HG02943 (cell line): ENCODE measurements at regions not wholly inside any gene's neighbourhood (a gene's known extent, or its start where the extent isn't known, plus 50 kb on each side); places are given as distances from the start of the nearest gene placed in this dataset.
"Not testable (repeated sequence)": the region's sequence is repeated elsewhere in the genome, so short reads cannot be mapped to it uniquely, and the experiment has no call there.

Source experiments
- ATAC-seq: cut with Tn5 transposase; IDR thresholded peaks from one replicate; pipeline ENCODE4 v1.9.1; 2021; ENCODE audit warnings: mild to moderate bottlenecking, low read depth, moderate library complexity; ENCODE audit not compliant: unreplicated experiment

DNA sequence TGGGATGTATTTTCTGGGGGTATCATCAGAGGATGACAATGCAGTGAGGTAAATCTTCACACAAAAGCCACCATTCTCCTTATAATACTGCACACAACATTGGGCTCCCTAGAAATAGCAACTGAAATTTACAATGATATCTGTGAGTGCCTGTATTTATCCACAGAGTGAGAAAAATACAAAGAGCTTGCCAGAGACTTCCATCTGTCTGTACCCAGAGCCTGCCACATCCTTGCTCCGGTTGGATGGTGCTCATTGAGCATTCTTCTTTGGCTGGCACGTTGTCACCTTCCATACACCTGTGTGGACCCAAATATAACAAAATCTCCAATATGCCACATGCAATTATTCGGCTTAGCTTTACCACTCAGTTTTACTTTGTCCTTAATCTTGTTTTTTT lies 189.5 kb upstream of the UFM1 start:
- no peak for ATAC-seq

DNA sequence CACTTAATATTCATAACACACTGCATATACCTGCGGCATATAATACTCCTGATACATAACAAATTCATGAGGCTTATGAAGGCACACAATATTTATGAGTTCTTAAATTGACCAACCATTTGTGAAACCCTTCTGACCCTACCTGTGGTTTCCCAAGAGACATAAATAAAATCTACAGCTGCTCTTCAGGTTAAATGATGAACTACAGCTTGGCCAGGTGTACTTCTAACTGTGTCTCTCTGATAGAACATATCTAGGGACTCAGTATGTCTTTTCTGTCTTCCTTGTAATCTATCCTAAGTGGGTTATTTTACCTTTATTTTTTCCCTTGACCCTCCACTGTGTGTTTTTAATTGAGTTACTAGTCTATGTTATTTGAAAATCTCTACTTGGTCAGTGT lies 189.9 kb upstream of the UFM1 start:
- no peak for ATAC-seq

DNA sequence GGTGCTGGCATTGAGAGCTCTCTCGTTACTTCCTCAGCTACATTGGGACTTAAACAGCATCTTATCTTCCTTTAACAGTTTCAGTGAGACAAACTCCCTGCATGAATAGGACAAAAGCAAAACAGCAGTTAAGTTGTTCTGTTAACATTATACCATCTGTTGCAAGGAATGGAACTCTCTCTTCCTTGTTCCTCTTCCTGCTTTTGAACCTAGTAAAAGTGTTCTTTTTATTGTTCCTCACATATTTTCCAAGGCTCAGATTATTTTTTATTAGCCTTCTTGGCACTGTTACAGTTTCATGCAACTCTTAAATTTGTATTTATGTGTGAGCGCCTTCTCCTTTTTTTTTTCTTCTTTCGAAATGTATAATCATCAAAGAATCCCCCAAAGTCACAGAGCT lies 202.6 kb upstream of the UFM1 start:
- ATAC-seq: no peak

DNA sequence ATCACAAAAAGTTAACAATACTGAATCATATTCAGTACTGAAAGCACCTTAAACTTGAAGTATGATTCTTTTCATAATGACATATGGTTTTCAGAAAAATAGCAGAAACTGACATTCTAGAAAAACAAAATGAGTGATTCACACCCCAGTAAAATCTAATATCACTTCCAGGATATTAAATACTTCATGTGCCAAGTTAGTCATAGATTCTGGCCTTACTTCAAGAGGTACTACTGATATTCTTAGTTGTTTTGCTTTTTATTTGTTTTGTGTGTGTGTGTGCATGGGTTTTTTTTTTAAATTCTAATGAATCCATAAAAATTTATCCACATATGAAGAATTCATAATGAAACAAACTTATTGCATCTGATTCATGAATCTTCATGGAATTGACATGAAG lies 207.9 kb upstream of the UFM1 start:
- no peak for ATAC-seq

DNA sequence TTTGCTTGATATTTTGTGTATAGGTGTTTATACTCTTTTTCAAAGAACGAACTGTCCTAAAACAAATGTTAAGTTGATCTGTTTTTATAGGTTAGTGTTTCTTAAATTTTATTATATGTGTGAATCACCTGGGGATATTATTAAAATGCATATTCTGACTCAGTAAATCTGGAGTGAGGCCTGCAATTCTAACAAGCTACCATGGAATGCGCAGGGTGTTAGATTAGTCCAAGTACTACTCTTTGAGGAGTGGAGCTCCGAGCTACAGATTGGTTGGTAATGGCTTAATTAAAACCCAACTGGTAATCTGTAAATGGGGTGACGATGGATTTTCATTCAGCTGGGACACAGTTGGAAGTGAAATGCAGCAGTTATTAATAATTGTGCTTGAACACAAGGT lies 214.1 kb upstream of the UFM1 start:
- no peak for ATAC-seq

DNA sequence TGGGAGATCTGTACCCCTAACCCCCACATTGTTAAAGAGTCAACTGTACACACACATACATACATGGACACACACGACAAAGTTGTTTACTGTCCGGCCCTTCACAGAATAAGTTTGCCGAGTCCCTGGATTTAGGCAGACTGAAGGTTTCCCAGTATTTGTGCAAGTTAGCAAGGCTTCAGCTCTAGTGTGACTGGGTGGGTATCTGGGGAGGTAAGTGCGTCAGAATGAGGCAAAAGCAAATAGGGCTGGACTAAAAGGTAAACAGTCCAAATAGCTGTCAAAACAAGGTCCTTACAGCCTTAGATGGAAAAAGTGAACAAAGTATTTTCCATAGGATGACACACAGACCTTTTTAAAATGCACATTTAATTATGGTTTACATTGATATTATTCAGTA lies 228.4 kb upstream of the UFM1 start:
- no peak for ATAC-seq

DNA sequence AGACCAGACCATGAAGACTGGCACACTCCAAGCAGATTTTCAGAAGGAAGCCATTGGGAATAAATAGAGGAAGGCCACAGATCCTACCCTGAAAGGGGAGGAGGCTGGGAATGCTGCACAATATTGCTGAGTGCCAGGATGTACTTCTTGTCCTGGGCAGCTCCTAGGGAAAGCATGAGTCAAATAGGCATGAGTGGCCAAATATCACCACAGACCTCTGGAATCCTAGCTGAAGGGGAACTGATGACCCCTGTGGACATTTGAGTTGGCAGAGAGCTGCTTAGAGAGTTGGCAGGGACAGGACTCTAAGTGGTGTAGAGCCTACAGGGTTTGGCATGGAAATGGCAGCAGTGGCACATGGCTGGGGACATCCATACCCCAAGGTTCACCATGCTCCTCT lies 234.3 kb upstream of the TRPC4 start:
- no peak for ATAC-seq

DNA sequence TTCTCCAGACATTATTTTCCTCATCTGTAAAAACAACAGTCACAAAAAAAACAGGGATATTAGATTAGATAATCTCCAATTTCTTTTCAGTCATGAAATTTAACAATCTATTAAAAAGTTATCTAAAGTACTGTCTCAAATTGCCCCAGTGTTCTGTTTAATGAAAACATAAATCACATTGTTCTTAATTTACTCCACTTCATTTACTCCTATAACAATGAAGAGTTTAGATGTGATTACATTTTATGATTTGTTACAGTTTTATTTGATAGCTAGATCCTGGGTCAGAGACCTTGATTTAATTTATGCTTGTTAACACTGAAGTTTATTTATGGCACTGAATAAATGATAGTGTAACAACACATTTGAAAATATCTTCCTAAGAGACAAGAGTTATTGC lies 230.2 kb upstream of the TRPC4 start:
- ATAC-seq: no peak

DNA sequence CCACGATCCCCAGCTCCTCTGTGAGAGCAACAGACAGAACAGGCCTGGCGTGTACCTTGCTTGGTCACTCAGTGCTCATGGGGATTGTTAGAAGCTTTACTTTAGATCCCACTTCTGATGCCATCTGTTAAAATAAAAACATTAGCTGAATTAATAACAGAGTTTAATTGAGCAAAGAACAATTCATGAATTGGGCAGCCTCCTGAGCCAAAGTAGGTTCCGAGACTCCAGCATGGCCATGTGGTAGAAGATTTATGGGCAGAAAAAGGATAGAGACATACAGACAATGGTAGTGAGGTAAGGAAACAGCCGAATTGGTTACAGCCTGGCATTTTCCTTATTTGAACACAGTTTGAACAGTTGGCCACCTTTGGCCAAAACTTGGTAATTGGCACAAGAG lies 223.9 kb upstream of the TRPC4 start:
- ATAC-seq: no peak

DNA sequence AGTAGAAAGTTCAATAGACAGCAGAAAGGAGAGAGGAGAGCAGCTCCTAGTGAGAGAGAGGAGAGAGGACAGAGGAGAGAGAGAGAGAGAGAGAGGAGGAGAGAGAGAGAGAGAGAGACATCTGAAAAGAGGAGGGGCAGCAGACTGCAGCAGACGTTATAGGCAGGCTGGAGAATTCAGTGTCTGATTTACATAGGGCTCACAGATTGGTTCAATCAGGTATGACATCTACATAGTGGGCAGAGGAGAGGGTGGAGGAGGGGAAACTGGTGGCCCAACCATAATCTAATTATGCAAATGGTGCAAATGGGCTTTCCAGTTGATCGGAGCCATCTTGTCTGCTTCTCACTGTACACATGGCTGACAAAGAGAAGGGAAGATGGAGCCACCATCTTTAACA lies 221.3 kb upstream of the TRPC4 start:
- no peak for ATAC-seq

DNA sequence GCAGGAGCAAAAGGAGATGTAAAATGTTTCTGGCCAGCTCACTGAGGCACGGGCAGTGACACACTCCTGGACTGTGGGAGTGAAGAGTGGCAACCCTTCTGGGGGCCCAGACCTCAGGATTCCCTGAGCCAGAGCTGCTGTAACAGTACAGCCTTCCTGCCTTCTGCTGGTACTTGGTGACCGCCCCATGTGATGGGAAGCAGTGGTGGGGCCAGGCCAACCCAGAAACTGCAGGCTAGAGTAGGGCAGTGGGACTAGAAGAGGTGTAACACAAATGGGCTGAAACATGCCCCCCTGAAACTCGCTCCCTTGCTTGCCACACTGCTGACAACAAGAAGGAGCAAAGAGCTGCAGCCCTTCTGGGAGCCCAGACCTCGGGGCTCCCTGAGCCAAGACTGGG lies 217.1 kb upstream of the TRPC4 start:
- no peak for ATAC-seq

DNA sequence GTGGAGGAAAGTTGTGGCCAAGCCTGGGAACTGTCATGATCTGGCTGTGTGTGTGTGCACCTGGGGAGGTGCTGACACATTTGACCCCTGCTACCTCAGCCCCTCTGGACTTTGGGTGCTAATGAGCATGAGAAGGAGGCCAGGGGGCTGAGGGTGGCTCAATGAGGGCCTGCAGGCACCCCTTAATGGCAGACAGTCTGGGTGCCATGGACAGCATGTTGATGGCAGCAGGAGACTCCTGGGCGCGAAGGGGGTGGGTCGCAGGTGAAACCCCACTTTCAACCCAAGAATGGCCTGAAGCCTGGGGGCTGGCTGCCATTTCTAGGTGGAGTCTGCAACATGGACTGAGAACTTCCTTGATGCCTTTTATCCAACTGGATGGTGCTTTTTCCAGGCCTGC lies 216.4 kb upstream of the TRPC4 start:
- no peak for ATAC-seq

DNA sequence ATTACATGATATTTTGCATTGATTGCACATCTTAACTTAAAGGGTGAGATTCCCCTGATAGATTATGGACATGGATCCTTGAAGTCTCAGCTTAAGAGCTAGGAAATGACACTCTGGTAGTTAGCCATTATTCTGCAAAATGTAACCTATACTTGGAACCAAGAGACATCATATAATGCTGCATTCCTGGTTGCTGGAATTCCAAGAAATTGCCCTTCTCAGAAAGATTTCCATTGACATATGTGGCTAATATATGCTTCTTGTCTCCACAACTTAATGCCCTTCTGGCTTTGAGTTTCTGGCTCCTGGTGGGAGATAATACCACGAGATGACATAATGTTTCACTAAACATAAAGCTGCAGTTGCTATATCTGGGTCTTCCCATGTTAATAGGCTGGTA lies 204.4 kb upstream of the TRPC4 start:
- no peak for ATAC-seq

DNA sequence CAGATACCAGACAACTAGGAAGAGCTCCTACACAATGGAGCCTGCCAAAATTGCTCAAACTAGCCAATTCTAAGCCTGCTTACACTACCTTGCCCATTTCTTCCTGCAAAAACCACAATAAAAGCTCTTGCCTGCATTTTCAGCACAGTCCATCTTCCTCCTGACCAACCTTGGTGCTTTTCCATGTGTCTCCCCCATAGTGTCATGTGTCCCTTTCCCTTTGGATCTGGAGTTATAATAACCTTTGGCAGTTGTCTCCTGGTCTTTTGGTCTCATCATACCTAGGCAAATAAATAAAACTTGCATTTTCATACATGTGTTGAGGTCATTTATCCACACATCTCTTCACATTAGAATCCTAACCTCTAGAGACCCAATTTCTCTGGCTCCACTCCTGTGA lies 203.1 kb upstream of the TRPC4 start:
- no peak for ATAC-seq

DNA sequence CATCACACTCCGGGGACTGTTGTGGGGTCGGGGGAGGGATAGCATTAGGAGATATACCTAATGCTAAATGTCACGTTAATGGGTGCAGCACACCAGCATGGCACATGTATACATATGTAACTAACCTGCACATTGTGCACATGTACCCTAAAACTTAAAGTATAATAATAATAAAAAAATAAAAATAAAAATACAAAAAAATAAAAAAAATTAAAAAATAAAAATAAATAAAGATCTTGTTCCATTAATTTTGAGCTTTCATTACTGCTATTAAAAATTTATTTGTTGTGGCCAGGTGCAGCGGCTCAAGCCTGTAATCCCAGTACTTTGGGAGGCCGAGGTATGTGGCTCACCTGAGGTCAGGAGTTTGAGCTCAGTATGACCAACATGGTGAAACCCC lies 201.8 kb upstream of the TRPC4 start:
- not testable (repeated sequence) for ATAC-seq

DNA sequence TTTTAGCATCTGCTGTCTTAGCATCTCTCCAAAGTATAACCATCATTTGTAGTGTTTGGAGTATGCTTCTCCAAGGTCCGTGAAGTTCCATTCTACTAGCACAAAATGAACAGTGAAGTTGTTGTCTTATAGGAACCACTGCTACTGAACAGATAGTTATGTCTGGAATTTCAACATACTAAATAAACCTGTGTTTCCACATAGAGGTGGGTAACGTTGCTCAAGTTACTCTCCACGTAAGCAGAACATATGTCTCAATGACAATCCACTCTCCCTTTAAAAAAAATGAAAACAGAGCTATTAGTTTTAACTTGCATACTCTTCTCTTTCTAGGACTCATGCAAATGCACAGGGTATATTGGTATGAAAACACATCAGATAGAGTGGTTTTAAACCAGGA lies 184.3 kb upstream of the TRPC4 start:
- no peak for ATAC-seq

DNA sequence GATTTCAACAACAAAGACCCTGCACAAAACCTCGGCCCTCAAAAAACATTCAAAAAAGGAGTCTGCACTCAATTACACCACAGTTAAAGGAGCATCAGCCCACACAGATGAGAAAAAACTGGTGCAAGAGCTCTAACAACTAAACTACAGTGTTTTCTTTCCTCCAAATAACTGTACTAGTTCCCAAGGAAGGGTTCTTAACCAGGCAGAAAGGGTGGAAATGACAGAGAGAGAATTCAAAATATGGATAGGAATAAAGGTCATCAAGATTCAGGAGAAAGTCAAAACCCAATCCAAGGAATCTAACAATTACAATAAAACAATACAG lies 176.4 kb upstream of the TRPC4 start:
- no peak for ATAC-seq

DNA sequence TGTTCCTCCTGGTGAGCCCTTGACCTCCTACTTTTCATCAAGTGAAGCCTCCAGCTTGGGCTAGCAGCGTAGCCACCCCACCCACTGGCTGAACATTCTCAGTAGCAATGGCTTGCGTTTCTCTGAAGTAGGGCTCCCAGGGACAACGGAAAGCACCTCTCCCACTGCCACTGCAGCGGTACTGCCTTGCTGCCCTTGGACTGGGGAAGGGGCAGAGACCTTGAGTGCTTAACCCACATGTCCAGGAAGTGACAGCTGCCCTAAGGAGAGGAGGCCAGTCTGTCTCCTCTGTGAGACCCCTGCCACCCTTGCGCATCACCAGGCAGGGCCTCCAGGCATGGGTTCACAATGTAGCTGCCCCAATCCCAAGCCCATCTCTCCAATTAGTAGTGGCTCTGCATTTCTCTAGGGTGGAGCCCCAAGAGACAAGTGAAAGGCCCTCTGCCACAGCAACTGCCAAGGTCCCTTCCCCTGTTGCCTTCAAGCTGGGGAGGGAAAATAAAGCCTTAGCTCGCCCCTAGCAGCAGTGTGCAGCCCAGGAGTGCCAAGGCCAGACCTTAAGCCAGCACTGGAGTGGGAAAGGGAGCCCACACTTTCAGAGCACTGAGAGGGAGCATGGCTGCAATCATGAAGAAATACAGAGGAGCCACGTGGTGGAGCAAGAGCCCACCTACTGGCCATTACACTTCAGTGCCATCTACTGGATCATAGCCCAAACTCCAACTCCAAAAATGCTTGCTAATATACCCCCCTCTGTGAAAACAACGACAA lies 175.9 kb upstream of the TRPC4 start:
- ATAC-seq: no peak

DNA sequence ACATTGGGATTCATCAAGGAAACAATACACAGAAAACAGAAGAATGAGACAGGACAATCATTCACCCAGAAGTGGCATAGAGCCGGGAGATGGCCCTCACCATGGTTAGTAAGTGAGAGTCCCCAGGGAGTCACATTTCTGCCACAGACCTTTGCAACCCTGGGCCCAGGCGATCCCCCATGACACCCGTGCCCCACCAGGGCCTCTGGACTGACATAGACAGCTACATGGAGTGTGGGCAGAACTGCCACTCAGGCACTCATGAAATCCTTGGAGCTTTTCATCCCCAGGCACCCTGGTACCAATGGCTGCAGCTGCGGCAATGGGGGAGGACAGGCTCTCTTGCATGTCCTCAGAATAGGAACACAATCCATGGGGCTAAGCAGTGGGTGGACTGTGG lies 174.5 kb upstream of the TRPC4 start:
- ATAC-seq: no peak

DNA sequence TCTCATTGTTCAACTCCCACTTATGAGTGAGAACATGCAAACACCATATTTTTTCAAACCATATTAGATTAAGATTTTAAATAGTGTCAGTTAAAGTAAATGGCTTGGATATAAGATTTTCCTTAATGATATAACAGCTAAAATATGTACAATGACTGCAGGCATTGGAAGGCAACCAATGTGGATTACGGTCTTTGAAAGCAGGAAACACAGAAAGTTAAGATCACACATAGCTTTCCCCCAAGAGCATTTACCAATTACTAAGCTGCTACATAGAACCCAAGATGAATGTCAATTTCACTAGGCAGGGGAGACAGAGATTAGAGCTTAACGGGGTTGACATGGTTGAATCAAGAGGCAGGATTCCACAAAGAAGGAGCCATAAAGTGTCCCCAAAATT lies 173.2 kb upstream of the TRPC4 start:
- ATAC-seq: no peak

DNA sequence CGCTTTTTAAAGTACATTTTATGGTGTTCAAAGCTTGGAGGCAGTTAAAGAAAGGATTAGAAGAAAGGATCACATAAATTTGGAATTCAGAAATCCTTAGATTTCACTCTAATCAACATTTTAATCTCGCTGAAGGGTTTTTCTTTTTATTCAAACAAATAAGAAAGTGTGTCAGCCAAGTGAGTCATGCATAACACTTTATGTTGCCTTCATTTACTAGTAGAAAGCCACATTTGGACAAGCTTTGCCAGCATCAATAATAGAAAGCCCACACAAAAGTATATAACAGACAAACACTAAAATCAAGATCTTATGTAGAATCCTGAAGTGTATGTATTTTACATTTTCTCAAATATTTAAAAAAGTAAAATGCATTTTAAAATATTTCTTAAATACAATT lies 154.9 kb upstream of the TRPC4 start:
- ATAC-seq: no peak

DNA sequence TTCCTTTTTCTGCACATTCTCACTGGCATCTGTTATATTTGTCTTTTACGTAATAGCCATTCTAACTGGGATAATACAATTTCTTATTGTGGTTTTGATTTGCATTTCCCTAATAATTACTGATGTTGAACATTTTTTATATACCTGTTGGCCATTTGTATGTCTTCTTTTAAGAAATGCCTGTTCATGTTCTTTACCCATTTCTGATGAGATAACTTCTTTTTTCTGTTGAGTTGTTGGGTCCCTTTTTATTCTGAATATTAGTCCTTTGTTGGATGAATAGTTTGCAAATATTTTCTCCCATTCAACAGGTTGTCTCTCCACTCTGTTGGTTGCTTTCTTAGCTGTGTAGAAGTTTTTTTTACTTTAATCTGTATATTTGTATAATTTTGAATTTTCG lies 147.7 kb upstream of the TRPC4 start:
- no peak for ATAC-seq

DNA sequence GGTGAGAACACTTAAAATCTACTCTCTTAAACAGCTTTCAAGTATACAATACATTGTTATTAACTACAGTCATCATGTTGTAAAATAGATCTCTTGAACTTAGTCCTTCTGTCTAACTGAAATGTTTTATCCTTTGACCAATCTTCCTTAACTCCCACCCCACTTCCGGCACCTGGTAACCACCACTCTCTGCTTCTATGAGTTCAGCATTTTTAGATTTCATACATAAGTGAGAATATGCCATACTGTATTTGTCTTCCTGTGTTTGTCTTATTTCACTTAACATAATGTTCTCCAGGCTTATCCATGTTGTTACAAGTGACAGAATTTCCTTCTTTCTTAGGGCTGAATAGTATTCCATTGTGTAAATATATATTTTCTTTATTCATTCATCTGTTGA lies 144.1 kb upstream of the TRPC4 start:
- no peak for ATAC-seq
